GM18870 (cell line): ENCODE measurements at regions not wholly inside any gene's neighbourhood (a gene's known extent, or its start where the extent isn't known, plus 50 kb on each side); places are given as distances from the start of the nearest gene placed in this dataset.

Source experiments
- ATAC-seq: cut with Tn5 transposase; IDR thresholded peaks from one replicate; pipeline ENCODE4 v1.9.1; 2021; ENCODE audit warnings: moderate library complexity; ENCODE audit not compliant: unreplicated experiment

DNA sequence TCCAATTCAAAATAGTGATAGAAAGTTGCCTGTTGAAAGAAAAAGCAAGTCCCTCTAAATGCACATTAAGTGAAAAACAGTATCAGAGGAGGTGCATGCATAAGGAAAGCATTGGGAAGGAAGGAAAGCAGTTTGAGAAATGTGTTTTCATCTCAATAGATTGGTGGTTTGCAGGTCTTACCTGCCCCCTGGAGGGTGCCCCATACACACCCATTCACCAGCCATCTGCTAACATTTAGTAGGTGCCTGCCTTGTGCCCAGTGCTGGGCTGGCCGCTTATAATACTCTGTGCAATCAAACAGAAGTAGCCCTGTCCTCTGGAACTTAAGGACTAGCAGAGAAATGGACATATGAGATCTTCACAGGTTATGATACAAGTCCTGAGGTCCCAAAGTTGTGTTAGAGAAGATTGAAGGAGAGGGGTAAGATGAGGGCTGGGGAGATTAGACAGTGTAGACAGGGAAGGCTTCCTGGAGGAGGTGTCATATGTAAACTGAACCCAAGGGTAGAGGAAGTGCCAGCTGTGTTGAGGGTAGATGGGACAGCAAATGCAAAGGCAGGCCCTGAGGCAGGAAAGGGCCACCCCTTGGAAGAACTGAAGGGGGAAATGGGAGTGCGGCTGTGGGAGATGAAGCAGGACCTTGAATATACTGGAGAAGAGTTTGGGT lies 184.2 kb downstream of the MN1 start:
- no peak for ATAC-seq

DNA sequence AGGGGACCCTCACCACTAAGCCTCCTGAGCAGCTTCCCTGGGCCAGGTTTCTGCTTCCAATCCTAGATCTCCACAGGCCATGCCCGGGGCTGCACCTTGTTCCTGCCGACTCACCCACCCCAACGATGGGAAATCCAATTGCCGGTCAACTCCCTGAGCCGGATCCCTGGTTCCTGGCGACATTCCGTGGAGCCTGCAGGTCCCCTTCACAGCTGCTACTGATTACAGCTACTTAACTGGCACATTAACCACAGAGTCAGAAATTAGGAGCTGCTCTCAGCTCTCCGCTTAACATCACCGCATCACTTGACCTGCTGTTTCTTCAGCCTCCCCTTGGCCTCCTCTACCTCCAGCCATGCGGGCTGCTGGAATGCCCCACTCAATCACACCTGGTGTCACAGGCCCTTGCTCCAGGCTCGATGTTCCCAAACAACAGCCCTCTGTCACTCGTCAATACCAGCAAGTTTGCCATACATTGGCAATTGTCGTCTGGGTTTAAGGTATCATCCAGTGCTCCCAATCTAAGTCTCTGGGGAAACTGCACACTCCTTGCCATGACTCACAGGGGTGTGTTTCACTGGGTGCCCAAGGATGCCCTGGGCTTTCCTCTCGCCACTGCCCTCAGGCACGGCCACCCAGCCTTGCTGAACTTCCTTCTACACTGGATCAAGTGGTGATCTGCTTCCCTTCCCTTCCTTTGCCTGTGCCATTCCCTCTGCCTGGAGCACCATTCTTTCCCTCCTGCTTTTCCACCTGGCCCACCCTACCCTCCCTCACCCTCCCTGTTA lies 181.0 kb downstream of the MN1 start:
- ATAC-seq, result no peak

DNA sequence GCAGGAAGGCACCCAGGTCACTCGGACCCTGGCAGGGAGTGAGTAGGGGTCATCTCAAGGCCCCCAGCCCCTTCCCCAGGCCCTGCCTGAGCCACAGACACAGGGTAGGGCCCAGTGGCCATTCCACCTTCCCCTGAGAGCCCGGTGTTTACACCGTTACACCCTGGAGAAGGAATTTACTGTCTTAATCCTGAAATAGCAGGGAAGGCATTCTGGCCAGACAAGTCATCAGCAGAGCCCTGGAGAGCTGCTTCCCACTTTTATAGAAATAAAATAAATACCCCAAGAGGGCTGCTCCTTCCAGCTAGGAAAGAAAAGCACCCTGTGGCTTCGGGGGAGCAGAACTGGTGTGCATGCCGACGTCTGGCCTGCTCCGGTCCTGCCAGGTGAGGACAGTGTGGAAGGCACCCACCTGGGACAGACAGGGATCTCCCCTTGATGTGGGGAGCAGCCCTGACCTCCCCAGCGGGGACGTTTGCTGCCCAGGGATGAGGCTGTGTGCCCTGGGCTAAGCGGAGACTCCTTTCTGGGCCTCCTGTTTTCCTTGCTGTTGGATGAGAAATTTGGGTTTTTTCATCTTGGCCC lies 180.0 kb downstream of the MN1 start:
- no peak for ATAC-seq

DNA sequence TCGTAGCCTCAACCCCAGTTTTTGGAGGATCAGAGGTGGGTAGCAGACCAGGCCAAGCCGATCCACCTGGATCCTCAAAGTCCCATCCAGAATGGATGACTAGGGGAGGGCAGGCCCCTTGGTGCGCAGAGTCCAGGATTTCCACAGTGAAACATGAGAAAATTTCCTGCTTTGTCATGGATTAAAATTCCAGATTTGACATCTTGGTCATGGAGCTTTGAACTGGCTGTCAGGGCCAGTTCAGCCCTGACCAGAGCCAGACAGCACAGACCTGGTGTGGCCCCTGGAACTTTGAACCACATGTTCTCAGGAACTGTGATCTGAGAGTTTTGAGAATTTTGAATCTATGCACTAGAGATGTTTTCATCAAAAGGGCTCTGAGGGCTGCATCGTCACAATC lies 177.5 kb downstream of the MN1 start:
- ATAC-seq, result no peak

DNA sequence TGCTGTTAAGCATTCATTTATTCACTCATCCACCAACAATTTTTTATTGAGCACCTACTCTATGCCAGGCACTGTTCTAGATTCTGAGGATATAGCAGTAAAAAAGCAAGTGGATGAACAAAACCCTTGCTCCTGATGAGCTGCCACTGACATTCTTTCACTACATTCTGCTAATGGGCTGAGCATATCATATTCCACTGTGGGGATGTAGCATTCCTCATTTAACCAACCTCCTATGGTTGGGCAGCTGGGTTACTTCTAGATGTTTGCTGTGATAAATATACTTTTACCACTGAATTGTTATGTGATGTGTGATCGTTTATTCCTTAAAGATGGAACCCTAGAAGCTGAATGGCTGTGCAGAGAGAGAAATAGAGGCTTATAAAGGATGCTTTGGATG lies 176.9 kb downstream of the MN1 start:
- ATAC-seq, result no peak

GRCh38 chr22:27625769-27626674 lies 175.5 kb downstream of the MN1 start:
- ATAC-seq, result no peak

DNA sequence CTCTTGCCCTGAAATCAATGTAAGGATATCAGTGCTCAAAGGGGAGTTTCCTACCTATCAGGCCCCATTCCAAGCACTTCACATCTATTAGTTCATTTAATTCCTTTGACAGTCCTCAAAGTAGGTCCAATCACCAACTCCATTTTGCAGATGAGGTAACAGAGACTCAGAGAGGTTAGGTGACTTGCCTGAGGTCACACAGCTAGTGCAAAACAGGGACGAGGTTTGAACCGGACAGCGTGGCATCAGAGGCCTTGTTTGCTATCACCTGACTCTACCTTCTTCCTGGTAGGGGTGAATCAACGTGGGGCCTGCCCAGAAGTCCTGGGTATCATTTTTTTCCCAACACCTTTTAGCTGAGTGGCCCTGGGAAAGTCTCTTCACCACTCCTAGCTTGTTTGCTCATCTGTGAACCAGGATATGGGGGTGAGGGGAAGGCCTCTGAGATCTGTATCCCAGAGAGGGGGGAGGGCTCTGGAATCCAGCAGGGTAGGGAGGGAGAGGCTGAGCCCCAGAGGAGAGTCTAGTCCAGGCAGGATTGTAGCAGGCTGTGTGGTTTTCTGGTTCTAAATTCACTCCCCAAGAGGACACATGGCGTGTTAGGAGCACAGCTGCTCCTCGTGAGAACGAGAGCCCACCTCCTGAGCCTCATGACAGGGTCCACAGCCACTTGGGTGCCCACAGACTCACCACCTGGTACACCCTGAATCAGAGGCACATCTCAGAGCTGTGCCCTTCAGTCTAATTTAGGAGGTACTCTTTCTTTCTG lies 174.7 kb downstream of the MN1 start:
- no peak for ATAC-seq

DNA sequence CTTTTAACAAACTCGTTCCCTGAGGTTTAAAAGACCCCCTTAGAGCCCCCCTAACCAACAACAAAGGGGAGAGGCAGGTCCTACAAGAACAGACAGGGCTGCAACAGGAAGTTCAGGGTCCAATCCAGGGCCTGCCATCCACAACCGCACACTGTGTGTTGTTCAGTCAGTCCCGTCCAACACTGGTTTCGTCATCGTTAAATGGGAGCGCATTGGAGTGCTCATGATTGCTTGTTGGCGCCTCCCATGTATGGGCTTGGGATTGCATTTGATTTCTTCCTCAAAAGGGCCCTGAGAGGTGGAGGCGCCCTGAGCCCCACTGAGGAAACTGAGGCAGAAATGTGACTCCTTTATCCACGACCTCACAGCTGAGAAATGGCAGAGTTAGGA lies 174.1 kb downstream of the MN1 start:
- no peak for ATAC-seq

DNA sequence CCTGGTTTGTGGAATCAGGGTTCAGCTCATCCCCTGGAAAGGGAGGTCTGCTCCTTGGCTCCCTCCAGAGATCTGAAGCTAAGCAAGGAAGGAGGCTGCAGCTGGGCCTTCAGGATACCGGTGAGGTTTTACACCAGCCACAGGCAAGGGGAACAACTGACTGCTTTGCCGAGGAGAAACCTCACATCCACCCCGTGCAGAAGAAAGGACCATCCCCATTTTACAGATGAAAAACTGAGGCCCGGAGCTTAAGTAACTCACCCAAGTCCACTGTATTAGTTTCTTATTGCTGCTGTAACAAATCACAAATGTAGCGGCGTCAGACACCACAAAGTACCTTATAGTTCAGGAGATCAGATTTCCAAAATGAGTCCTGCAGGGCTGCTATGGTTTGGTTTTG lies 173.7 kb downstream of the MN1 start:
- no peak for ATAC-seq

- no peak for ATAC-seq
Observed at GRCh38 chr22:27628341-27628740, 173.2 kb downstream of the MN1 start.

DNA sequence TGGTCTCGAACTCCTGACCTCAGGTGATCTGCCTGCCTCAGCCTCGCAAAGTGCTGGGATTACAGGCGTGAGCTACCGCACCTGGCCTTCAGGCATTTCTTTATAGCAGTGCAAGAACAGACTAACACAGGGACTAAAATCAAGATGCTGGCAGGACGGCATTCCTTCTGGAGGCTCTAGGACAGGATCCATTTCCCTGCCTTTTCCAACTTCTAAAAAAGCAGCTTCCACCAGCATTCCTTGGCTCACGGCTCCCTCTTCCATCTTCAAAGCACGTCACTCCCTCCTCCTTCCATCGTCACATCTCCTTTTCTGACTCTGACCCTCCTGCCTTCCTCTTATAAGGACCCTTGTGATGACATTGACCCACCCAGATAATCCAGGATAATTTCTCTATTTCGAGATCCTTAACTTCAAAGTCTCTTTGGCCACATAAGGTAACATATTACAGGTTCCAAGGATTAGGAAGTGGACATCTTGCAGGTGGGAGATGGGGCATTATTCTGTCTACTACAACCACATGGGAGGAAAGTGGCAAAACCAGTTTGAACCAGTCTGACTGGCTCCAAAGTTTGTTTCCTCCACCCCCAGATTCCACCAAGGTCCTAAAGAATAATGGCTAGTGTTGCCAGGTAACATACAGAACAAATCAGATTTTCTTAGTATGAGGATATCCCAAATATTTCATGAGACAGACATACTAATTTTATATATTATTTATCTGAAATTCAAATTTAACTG lies 172.5 kb downstream of the MN1 start:
- ATAC-seq, result no peak

- ATAC-seq, result no peak
Observed at GRCh38 chr22:27629908-27630673, 171.5 kb downstream of the MN1 start.

GRCh38 chr22:27630754-27631153 lies 170.8 kb downstream of the MN1 start:
- no peak for ATAC-seq

DNA sequence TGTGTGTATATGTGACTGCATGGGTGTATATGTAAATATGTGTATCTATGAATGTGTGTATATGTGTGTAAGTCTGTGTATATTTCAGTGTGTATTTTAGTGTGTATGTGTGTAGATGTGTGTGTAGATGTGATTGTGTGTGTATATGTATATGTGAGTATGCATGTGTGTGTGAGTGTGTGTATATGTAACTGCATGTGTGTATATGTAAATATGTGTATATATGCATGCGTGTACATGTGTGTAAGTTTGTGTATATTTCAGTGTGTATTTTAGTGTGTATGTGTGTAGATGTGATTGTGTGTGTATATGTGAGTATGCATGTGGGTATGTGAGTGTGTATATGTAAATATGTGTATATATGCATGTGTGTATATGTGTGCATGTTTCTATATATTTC lies 169.9 kb downstream of the MN1 start:
- ATAC-seq, result no peak

DNA sequence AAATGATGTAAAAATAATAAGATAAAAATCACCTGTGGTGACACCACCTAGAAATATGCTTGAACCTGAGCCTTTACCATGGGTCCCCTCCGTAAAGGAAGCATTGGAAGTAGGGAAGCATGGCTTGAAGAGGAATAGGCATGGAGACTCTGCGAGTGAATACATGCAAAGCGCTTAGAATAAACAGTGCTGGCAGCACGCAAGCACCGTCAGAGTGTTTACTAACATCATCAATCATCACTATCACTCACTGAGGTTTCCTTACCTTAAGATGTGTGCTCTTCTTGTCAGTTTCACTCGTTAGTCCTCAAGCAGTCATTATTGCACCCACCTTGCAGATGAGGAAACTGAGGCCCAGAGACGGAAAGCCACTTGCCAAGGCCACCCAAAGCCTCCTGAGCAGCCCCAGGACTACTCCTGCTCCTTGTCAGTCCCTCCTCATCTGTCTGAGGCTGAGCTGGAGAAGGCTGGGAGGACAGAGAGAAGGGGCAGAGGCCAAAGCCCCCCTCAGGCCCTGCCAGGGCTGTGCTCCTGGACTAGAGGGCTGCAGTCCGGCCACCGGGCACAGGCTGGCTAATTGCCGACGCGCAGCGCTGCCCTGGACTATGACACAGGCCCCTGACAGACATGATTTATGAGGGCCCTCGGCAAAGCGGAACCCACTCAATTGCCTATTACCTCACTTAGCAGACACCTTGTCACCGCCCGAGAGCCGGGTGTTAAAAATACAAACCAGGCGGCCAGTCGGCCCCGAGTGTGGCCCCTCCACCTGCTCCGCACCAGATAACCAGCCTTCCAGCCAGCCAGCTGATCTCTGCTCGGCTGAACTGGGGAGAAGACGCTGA lies 168.9 kb downstream of the MN1 start:
- no peak for ATAC-seq

DNA sequence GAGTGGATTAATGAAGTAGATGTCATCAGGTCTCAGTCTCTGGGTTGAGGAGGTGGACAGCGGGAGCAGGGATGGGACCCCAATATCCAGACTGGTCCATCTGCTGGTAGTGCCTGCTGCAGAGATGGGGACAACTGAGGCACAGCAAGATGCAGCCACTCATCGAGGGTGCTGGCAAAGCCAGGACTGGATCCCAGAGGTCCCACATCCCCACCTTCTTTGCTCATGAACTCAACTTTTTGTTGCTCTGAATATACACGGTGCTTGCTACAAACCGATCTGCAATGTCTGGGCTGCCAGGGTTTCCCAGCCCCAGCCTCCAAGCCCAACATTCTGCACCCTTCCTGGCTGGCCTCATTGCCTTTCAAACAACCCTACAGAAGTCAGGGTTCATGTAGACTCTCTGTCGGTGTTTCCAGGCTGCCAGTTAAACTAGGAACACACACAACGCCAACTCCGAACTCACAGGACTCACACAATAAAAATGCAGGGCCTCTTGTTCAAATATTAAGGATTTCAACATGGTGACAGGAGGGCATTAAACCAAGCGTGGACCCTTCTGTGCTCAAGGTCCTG lies 168.2 kb downstream of the MN1 start:
- no peak for ATAC-seq

DNA sequence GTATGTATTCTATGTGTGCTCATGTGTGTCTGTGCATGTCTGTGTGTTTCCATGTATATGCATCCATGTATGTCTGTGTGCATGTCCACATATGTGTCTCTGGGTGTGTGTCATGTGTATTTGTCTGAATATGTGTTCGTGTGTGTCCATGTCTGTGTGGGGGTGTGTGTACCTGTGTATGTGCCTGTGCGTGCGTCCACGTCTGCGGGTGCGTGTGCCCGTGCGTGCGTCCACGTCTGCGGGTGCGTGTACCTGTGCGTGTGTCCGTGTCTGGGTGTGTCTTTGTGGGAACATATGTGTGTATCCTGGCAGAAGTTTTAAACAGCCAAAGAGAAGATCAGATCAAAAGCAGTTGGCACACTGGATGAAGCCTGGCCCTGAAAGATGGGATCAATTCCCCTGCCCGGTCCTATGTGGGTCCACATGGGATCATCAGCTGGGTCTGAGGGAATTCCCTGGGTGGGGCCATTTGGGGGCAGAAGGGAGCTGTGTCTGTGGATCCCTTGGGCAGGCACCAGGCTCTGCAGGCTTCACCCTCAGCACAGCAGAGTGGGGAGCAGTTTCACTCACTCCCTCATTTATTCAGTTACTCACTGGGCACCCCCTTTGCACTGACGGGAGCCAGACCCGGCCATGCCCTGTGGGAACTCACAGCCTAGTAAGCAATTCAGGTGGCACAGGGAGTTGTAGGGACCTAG lies 167.4 kb downstream of the MN1 start:
- ATAC-seq, result no peak
